IPS DF 4.7 (cell line): ENCODE measurements at regions not wholly inside any gene's neighbourhood (a gene's known extent, or its start where the extent isn't known, plus 50 kb on each side); places are given as distances from the start of the nearest gene placed in this dataset.

Source experiments
- DNase-seq: peaks from one replicate; pipeline ENCODE4 v3.0.0-alpha.2; 2013; ENCODE audit warnings: low spot score; ENCODE audit errors: extremely low read depth

- DNase-seq, result no peak
Observed at GRCh38 chr10:36636285-36636839, 489.0 kb upstream of the ANKRD30A start.

DNA sequence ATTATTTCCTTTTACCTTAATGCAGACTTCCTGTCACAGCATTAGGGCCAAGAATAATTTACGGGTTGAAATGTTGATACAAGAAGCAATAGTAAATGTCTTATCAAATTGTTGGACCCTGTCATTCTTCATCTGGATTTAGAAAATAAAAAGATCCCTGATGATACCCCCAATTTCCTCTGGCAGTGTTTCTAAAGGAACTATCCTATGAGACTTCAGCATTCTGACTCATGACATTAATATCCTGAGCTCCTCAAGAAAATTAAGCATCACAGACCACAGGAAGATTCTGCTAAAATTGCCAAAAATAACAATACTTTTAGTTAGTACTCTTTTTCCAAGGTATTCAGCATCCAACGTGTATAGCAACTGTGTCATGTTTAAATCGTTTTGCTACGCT, 490.5 kb upstream of the ANKRD30A start:
- no peak for DNase-seq

DNA sequence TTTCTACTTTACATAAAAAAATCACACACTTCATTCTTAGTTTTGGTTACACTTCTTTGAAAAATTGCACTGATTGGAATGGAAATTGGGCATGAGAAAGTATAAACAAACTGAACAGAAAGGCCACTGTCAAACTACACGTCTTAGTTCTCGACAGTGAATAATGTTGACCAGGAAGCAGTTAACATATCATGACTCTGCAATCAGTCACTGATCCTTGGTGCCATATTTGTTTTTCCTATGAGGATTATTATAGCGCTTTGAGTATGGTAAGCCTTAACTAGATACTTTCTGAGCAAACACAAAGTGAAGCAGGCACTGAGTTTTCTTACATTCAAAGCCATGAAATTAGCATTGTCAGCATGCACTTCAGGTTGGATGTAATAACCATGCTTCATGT, 495.1 kb upstream of the ANKRD30A start:
- no peak for DNase-seq

- no peak for DNase-seq
Observed at GRCh38 chr10:36629476-36629875, 495.9 kb upstream of the ANKRD30A start.

GRCh38 chr10:36624551-36625100, 500.8 kb upstream of the ANKRD30A start:
- DNase-seq, result no peak

- no peak for DNase-seq
Observed at GRCh38 chr10:36621346-36621745, 504.1 kb upstream of the ANKRD30A start.

- DNase-seq, result no peak
Observed at GRCh38 chr10:36612436-36612835, 513.0 kb upstream of the ANKRD30A start.

DNA sequence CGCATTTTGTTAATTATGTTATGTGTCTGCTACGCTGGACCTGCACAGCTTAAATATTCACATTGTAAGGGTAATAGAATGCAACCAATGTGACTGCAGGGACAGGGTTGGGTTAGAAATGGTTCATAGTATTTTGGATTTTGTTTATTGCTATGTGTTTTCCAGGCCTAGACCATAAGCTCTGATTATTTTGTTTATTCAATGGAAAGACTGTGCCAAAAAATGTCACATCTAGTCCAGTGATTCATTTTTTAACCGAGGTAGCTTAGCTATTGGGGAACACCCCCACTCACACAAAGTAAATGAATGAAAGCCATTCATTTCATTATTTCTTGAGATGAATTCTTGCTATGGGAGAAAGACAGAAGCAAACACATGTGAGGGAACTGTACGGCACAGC, 516.5 kb upstream of the ANKRD30A start:
- DNase-seq, result no peak

DNA sequence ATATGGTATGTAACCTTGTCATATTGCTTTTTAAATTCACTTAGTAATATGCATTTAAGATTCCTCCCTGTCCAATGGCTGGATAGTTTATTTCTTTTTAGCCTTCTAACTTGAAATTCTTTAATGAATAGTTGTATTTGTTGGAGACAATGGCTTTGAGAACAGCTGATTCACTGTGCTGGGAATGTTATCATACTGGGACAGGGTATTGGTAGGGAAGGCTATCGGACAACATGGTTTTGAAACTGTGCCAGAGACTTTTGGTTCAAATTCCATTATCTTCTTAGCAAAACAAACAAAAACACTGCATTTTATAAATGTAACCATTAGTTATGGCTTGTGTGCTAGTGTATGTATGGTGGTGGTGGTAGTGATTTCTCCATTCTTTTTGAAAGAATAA, 517.1 kb upstream of the ANKRD30A start:
- no peak for DNase-seq

- no peak for DNase-seq
Observed at GRCh38 chr10:36606234-36606839, 519.1 kb upstream of the ANKRD30A start.

DNA sequence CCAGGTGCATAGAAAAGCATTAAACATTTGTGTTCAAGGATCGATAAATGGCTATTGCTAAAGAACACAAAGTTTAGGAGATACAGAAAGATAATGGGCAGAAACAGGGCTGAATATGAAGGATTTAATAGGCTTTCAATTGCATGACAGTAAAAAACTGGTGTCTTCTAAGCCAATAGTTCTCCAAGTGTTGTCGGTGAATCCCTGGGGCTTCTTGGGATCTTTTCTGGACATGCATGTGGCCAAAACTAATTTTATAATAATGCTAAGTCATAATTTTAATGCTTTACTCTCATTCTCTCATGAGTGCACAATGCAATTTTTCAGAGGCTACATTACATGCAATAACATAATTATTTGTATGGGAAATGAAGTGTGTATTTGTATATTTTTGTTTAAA, 521.1 kb upstream of the ANKRD30A start:
- DNase-seq, result no peak

DNA sequence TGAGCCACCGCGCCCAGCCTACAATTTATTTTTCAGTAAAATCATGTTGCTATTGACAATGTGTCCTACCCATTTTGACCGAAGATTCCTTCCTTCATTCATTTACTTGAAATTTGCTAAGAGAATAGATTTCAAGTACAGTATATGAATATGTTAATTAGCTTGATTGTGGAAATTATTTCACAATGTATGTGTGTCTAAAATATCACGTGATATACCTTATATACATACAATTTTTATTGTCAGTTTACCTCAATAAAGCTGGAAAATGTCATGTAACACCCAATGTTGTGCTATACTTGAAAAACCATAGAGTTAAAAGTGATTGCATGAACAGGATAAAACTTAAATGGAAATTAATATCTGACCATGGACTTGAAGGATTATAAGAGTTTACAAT, 521.7 kb upstream of the ANKRD30A start:
- no peak for DNase-seq

GRCh38 chr10:36602374-36602773, 523.0 kb upstream of the ANKRD30A start:
- no peak for DNase-seq

GRCh38 chr10:36597756-36598320, 527.6 kb upstream of the ANKRD30A start:
- no peak for DNase-seq

DNA sequence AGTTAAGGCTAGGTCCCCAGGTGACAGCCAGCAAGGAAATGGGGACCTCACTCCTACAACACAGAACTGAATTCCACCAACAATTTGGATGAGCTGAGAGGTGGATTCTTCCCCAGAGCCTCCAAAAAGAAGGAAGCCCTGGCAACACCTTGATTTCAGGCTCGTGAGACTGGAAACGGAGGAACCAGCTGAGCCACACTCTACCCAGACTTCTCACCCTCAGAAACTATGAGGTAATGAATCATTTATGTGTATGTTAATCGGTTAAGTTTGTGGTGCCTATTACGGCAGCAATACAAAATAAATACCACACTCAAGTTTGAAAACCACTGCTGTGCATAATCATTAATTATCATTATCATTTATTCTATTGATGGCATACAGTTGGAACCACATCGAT, 532.4 kb upstream of the ANKRD30A start:
- DNase-seq, result no peak

- no peak for DNase-seq
Observed at GRCh38 chr10:36591436-36591835, 534.0 kb upstream of the ANKRD30A start.

GRCh38 chr10:36583690-36584089, 541.7 kb upstream of the ANKRD30A start:
- no peak for DNase-seq

DNA sequence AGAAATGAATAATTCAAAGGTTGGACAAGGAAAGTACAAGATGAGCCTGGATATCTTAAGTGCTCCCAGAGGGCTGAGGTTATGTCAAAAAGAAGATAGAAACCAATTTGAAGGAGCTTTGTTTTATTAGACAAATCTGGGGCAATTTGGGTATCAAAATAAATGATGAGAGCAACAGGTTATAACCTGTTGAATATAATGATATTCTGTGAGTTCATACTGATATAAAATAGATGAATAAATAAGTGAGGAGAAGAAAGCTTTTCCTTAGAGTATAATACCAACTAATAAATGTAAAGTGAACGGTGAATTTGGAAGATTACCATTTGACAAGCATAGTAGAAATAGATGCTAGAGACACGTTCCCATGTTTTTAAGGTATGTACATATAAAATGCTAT, 544.2 kb upstream of the ANKRD30A start:
- no peak for DNase-seq

- DNase-seq, result no peak
Observed at GRCh38 chr10:36578306-36578705, 547.1 kb upstream of the ANKRD30A start.

DNA sequence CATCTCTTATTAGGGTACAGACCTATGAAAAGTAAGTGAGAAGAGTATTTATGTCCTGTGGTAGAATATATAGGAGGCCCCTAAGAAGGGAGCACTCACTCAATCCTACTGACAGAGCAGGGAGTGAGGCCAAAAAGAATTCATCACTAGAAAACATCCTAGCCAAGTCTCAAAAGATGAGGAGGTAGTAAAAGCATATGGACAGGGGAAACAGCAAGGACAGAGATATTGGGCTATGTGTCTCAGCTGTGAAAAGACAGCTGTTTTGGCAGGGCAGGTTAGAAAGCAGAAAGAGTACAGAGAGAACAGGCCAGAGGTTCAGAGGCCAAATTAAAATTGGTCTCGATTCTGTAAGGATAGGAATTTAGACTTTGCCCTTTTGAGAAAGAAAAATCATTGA, 548.3 kb upstream of the ANKRD30A start:
- DNase-seq, result no peak

DNA sequence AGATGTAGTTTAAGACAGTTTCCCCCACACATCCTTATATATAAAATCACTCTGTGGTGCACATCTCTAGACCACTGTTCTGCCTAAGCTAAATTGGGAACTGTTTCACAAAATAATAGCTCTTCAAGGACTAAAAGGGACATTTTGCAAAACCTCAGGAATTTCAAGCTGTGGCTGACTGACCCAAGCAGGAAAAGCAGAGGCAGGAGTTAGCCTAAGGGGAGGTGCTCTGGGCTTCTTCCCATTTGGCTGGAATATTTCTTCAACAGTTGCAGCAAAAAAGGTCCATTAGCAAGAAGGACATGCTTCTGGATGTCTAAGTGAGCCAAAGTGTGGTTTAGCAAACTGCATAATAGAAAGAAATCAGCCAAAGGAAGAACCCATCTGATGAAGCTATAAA, 551.2 kb upstream of the ANKRD30A start:
- DNase-seq, result no peak

DNA sequence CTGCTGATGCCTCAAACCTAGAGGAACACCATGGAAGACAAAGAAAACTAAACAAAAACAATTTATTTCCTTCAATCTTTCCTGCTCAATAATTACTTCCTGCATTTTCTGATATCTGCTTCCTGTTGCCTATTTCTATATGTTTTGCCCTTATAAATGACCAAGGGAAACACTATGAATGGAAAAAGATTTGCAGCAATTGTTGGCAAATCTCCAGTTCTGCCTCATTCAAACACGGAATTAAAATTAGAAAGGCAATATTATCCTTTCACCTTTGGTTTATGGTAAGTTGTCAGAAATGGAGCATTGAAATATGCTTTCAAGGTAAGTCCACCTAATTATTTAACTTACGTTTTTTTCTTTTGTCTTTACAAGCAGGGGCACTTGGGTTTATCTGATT, 552.2 kb upstream of the ANKRD30A start:
- DNase-seq, result no peak

GRCh38 chr10:36564433-36564832, 561.0 kb upstream of the ANKRD30A start:
- DNase-seq, result no peak
